GM18519 (cell line): ENCODE measurements at regions not wholly inside any gene's neighbourhood (a gene's known extent, or its start where the extent isn't known, plus 50 kb on each side); places are given as distances from the start of the nearest gene placed in this dataset.

Experiments
- ATAC-seq: cut with Tn5 transposase; IDR thresholded peaks from one replicate; pipeline ENCODE4 v1.9.1; 2021; ENCODE audit warnings: mild to moderate bottlenecking, moderate library complexity; ENCODE audit not compliant: unreplicated experiment, low FRiP score

DNA sequence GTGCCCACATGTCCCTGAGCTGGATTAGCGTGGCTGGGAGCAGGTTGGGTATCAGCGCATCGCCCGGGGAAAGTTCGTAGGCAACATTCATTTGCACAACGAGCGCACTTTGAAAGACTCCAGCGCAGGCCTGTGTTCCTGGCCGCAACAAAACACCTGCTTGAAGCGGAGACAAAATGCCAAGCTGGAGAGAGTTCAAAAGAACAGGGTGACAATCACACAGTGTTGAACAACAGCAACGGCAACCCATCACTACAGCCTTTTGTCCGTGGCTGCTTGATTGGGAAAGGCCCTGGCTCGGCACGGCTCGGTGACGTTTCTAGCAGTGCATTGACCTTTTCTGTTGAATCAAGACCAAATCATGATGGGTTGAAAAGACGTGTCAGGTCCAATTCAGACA, 336.3 kb downstream of the IRX1 start:
- ATAC-seq = no peak

DNA sequence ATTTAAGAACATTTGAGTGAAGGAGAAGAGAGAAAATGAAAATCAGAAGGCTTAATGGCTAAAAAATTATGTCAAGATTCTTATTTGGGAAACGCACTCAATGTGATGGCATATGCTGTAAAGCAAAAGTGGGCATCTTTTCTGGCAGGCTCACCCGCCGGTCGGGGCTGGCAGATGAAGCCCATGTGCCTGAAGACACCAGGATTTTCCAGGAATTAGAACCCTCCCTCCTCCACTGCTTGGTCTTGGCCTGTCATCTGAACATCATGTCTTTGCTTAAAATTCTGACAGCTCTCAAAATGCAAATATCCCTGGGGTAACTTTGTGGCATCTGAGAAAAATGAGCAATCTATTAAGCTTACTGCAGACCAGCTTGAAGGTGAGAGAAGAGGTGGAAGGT, 337.9 kb downstream of the IRX1 start:
- ATAC-seq = no peak

- no peak for ATAC-seq
These were observed 338.3 kb downstream of the IRX1 start for GRCh38 chr5:3933966-3934365.

DNA sequence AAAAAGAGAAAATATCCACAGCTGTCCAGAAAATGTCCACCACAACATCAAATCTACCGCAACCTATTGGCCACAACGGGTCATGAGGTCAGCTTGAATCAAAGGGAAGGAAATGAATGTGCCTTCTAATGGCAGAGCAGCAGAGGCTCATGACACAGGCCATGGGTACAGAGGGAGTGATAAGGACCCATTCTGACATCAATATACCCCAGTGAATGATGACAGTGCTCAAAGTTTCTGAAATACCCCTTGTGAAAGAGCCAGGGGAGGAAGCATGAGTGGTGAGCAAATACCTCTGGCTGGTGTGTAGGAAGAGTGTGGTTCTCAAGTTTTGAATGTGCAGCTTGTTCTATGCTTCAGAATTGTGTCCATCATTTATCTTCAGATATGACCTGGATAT, 348.2 kb downstream of the IRX1 start:
- no peak for ATAC-seq

DNA sequence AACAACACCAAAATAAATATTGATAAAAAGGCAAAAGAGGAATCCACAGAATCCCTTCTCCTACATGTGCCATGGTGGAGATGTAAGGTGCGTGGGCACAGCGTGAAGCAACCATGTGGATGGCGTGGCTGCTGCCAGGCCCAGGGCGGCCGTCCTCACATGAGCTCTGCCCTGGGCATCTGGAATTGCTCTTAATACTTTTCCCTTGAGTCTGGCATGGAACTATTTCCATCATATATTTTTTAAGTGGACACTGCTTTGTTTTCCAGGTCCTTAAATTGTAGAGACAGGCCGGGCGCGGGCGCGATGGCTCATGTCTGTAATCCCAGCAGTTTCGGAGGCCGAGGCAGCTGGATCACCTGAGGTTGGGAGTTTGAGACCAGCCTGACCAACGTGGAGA, 349.3 kb downstream of the IRX1 start:
- ATAC-seq = no peak

GRCh38 chr5:3948838-3949237, 353.2 kb downstream of the IRX1 start:
- ATAC-seq = no peak

DNA sequence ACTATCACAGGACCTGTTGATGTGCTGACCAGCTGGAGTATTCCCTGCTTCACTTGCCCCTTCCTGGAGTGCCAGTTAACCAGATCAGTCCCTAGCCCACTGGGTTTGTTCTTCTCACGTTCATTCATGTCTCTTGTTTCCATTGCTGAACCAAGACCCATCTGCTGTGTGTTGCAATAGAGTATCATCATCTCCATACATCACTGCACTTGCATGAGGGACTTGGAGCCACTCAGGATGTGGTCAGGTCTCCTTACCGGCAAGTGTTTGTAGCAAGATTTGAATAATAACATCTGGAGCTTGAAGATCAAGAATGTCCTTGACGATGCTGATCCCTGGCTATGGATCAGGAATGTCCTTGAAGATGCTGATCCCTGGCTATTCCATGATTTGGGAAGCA, 358.6 kb downstream of the IRX1 start:
- ATAC-seq = no peak

- ATAC-seq = no peak
These were observed 359.0 kb downstream of the IRX1 start for GRCh38 chr5:3954633-3955032.

DNA sequence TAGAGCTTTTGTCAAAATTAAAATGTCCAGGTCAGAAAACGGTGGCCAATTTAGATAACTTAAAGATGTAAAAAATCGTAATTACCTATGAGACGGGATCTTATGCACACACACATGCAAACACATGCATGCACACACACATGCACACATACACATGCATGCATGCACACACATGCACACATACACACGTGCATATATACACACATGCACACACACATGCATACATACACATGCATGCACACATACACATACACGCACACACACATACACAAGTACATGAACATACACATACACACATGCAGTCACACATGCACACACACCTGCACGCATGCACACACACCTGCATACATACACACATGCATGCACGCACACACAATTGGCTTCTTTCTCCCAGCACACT, 362.0 kb downstream of the IRX1 start:
- no peak for ATAC-seq

GRCh38 chr5:3958389-3958788, 362.8 kb downstream of the IRX1 start:
- ATAC-seq = no peak

- no peak for ATAC-seq
These were observed 366.5 kb downstream of the IRX1 start for GRCh38 chr5:3962113-3962512.

DNA sequence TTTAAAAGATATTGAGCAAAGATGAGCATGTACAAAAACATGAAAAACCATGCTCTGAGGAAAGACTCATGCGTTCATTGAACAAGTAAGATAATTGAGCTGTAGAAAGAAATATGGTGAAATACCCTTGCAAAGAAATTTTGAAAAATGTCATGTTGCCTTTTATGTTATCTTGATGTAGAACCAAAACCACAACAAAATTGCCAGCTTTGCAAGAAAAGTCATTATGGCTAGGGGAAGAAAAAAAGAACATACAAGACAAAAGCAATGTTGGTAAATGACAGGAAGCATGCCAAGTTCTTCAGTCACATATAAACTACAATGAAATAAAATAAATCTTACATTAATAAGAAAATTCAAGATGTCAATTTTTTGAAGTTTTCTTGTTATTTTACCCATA, 368.0 kb downstream of the IRX1 start:
- no peak for ATAC-seq

GRCh38 chr5:3980156-3980555, 384.5 kb downstream of the IRX1 start:
- no peak for ATAC-seq

- no peak for ATAC-seq
These were observed 392.2 kb downstream of the IRX1 start for GRCh38 chr5:3987867-3988266.

DNA sequence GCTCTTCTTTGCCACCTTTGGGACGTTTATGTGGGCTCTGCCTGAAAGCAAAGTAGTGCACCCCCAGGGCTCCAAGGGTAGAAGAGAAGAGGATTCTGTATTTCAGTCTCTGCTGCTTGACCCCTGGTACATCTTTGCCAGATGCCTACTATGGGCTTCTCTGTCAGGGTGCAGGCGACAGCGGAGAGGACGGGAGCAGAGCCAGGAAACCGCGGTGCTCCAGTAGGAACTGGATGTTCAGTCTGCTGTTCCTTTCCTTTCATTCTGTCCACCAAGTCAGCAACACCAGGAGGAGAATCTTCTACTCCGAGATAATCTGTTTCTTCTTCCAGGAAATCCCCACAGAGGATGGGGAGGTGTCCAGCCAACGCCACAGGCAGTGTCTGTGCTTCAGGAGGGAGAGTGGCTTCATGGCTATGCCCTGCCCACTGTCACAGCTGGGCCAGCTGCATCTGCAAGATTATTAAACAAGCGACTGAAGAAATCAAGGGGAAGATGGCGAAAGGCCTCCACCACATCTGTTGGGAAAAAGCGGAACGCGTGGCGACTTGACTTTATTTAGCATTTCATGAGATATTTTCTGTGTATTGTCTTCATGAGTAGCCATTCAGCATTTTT, 398.3 kb downstream of the IRX1 start:
- no peak for ATAC-seq

GRCh38 chr5:3994628-3995027, 399.0 kb downstream of the IRX1 start:
- no peak for ATAC-seq

- ATAC-seq = no peak
These were observed 400.5 kb downstream of the IRX1 start for GRCh38 chr5:3995954-3996619.

DNA sequence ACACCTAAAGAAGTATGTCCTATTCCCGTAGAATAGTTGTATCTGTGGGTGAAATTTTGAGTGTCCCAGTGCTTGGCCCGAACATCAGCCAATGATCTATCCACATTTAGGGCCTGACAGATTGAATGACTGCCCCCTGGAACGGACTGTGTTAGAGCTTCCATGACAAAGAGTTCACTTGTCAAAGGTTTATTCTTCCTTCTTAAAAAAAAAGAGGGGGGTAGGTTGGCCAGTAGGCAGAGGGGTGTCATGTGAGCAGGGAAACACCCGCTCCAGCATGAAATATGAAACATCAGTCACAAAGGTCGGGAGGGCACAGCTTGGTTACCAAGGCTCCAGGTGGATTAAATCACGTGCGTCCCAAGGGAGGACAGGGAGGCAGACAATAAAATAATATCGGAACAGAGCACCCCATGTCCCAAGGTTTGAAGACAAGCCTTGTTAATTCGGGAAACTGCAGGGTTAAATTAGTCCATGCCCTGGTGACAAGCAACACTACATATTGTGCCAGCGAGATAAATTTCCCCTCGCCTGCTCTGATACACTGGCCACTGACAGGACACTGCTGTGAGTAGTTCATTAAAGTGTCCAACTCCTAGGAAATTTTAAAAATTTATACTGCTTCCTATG, 401.2 kb downstream of the IRX1 start:
- no peak for ATAC-seq

- no peak for ATAC-seq
These were observed 402.0 kb downstream of the IRX1 start for GRCh38 chr5:3997670-3998069.

GRCh38 chr5:3999929-4000328, 404.3 kb downstream of the IRX1 start:
- ATAC-seq = no peak

DNA sequence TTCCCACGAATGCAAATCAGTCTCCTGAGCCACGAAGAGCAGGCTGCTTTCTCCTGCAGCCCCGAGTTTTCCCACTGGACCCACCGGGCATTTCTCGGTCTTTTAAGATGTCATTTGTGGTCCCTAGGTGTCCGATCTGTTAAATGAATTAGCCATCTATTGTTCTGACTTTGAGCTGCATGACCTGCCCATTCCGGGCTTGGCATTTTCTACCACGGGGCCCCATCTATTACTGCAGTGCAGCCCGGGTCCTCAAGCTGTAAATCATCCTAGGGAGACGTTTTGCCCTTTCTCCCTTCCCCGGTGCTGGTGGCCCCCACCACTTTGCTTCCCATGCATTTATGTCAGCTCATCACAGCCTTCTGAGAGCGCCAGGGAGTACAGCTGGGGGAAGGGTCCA, 405.4 kb downstream of the IRX1 start:
- ATAC-seq = no peak
